Vagina (tissue), 2 donors: ENCODE measurements at regions not wholly inside any gene's neighbourhood (a gene's known extent, or its start where the extent isn't known, plus 50 kb on each side); places are given as distances from the start of the nearest gene placed in this dataset.

ENCODE experiments used
- POLR2AphosphoS5 ChIP-seq, 2 donors: sonication (generic); formaldehyde crosslinking; IDR thresholded peaks; one replicate each; pipeline ENCODE4 v1.9.0; 2017; ENCODE audit warnings: antibody characterized with exemption in 2 of 2, mild to moderate bottlenecking in 2 of 2, low read depth in 1 of 2; ENCODE audit not compliant: insufficient read depth in 1 of 2
- TF ChIP-seq, protein P1 (sequence below), 3 experiments: fragments of 450-650 bp in 2 of 3; fragments of 200-600 bp in 1 of 3; sonication (generic) in 1 of 3; IDR thresholded peaks; one replicate each; pipeline ENCODE4 v1.5.1; 2017 to 2019; ENCODE audit warnings: antibody characterized with exemption in 3 of 3, mild to moderate bottlenecking in 2 of 3, moderate library complexity in 2 of 3

DNA sequence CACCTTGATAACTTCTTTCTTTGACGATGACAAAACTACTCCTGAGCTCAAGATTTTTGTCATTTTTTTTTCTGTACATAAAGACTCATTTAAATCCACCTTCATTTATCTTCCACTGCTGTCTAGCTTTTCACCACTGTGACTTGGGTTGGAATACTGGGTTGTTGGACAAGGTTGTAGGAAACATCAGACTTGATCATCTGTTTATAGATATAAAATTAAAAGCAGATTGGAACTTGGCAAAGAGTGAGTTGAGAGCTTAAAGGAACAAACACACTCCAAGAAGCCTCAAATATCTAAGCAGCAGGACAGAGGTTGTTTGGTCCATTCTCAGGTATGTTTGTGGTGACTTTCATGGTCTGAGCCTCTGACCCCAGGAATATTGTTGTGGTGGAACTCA is 141.7 kb upstream of the NDN start:
- TF ChIP-seq, protein P1, sequence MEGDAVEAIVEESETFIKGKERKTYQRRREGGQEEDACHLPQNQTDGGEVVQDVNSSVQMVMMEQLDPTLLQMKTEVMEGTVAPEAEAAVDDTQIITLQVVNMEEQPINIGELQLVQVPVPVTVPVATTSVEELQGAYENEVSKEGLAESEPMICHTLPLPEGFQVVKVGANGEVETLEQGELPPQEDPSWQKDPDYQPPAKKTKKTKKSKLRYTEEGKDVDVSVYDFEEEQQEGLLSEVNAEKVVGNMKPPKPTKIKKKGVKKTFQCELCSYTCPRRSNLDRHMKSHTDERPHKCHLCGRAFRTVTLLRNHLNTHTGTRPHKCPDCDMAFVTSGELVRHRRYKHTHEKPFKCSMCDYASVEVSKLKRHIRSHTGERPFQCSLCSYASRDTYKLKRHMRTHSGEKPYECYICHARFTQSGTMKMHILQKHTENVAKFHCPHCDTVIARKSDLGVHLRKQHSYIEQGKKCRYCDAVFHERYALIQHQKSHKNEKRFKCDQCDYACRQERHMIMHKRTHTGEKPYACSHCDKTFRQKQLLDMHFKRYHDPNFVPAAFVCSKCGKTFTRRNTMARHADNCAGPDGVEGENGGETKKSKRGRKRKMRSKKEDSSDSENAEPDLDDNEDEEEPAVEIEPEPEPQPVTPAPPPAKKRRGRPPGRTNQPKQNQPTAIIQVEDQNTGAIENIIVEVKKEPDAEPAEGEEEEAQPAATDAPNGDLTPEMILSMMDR (IDR thresholded peaks at IDR 0.05): no peak
- TF ChIP-seq POLR2AphosphoS5 (IDR thresholded peaks at IDR 0.05; ENCODE audit: insufficient read depth in 1 of 2, low read depth in 1 of 2): no peak
